CD4-positive, alpha-beta T cell (primary cell): ENCODE measurements at regions not wholly inside any gene's neighbourhood (a gene's known extent, or its start where the extent isn't known, plus 50 kb on each side); places are given as distances from the start of the nearest gene placed in this dataset.

Source experiments
- ATAC-seq: fragments of 200-7000 bp; cut with Tn5 transposase; one replicate; pipeline ENCODE4 v1.10.0; 2022; ENCODE audit warnings: mild to moderate bottlenecking; ENCODE audit not compliant: poor library complexity
- CTCF ChIA-PET: fragments of 350-600 bp; sonication (Branson Sonifier 250); formaldehyde crosslinking; loops from one replicate; lab custom pipeline; 2021; ENCODE audit warnings: antibody characterized with exemption, inconsistent platforms; lab: Charles Lee
- POLR2A ChIA-PET: fragments of 350-600 bp; sonication (Branson Sonifier 250); formaldehyde crosslinking; loops from one replicate; lab custom pipeline; 2021; ENCODE audit warnings: antibody characterized with exemption, inconsistent platforms; lab: Charles Lee
- DNase-seq, 14 experiments: peaks; one replicate each; pipeline ENCODE4 v3.0.0-alpha.2; 2013 to 2020; ENCODE audit warnings: mixed read lengths in 2 of 14
- H3K27ac ChIP-seq, 2 donors: one replicate each; pipeline versions ENCODE4 v1.5.1 to v1.7.0; 2013; ENCODE audit warnings: low read length in 2 of 2, low read depth in 1 of 2, mild to moderate bottlenecking in 1 of 2
- H3K27me3 ChIP-seq, 2 experiments: 1 replicate in 1 of 2; 2 replicates in 1 of 2; pipeline versions ENCODE4 v1.6.1 to v1.7.0; 2013; ENCODE audit warnings: low read length in 2 of 2, control low read depth in 1 of 2, mild to moderate bottlenecking in 1 of 2, moderate library complexity in 1 of 2; ENCODE audit not compliant: insufficient read depth in 2 of 2, control insufficient read depth in 1 of 2
- H3K36me3 ChIP-seq: one replicate; pipeline ENCODE4 v1.6.1; 2013; ENCODE audit warnings: low read length, control low read depth; ENCODE audit not compliant: insufficient read depth
- H3K4me1 ChIP-seq: one replicate; pipeline ENCODE4 v1.6.1; 2013; ENCODE audit warnings: low read length, control low read depth; ENCODE audit not compliant: insufficient read depth
- H3K4me3 ChIP-seq: one replicate; pipeline ENCODE4 v1.5.1; 2013; ENCODE audit warnings: mild to moderate bottlenecking, low read length, moderate library complexity
- H3K9me3 ChIP-seq, 2 experiments: 1 replicate in 1 of 2; 2 replicates in 1 of 2; pipeline versions ENCODE4 v1.6.1 to v1.7.0; 2013; ENCODE audit warnings: low read length in 2 of 2, mild to moderate bottlenecking in 2 of 2, control low read depth in 1 of 2, moderate library complexity in 1 of 2; ENCODE audit not compliant: control insufficient read depth in 1 of 2, insufficient read depth in 1 of 2
- H3K27ac Mint-ChIP-seq: one replicate; pipeline ENCODE4 v1.8.0; 2020; ENCODE audit warnings: mixed read lengths
- H3K27me3 Mint-ChIP-seq: one replicate; pipeline ENCODE4 v1.8.0; 2021; ENCODE audit warnings: mixed read lengths
- H3K36me3 Mint-ChIP-seq: one replicate; pipeline ENCODE4 v1.8.0; 2021; ENCODE audit warnings: low read depth, mixed read lengths
- H3K4me1 Mint-ChIP-seq: one replicate; pipeline ENCODE4 v1.8.0; 2021; ENCODE audit warnings: low read depth, mixed read lengths
- H3K4me3 Mint-ChIP-seq: one replicate; pipeline ENCODE4 v1.8.0; 2020; ENCODE audit warnings: mild to moderate bottlenecking, mixed read lengths
- H3K9me3 Mint-ChIP-seq: one replicate; pipeline ENCODE4 v1.8.0; 2020; ENCODE audit warnings: mixed read lengths
- intact Hi-C, 2 experiments: fragments of 100-400 bp; cut with DNase I in 1 of 2; cut with micrococcal nuclease in 1 of 2; formaldehyde crosslinking; loops; one replicate each; pipeline versions ENCODE4 v1.15.1 to v1.9.0; 2023 to 2025; cut with DNase I, micrococcal nuclease
- TF ChIP-seq, protein P1 (sequence below): fragments of 200-600 bp; IDR thresholded peaks from one replicate; pipeline ENCODE4 v1.8.0; 2022; ENCODE audit warnings: antibody characterized with exemption, mild to moderate bottlenecking

DNA sequence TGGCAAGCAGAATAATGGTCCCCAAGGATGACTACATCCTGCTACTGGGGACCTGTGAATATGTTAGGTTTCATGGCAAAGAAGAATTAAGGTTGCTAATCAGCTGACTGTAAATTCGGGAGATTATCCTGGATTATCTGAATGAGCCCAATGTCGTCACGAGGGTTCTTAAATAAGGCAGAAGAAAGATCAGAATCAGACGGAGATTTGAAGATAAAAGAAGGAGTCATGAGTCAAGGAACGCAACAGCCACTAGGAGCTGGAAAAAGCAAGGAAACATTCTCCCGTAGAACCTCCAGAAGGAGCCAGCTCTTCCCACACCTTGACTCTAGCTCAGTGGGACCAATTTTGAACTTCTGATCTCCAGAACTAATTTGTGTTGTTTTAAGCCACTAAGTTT is 82.9 kb upstream of the APBB1IP start:
- no peaks in the 10 kb centered on the region for H3K9me3 ChIP-seq
- CTCF ChIA-PET: no interaction called here
- no peaks in the 10 kb centered on the region for H3K36me3 Mint-ChIP-seq
- TF ChIP-seq, protein P1, sequence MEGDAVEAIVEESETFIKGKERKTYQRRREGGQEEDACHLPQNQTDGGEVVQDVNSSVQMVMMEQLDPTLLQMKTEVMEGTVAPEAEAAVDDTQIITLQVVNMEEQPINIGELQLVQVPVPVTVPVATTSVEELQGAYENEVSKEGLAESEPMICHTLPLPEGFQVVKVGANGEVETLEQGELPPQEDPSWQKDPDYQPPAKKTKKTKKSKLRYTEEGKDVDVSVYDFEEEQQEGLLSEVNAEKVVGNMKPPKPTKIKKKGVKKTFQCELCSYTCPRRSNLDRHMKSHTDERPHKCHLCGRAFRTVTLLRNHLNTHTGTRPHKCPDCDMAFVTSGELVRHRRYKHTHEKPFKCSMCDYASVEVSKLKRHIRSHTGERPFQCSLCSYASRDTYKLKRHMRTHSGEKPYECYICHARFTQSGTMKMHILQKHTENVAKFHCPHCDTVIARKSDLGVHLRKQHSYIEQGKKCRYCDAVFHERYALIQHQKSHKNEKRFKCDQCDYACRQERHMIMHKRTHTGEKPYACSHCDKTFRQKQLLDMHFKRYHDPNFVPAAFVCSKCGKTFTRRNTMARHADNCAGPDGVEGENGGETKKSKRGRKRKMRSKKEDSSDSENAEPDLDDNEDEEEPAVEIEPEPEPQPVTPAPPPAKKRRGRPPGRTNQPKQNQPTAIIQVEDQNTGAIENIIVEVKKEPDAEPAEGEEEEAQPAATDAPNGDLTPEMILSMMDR: no peak
- no peak for DNase-seq
- H3K4me3 Mint-ChIP-seq: no peak overlapping the region
- intact Hi-C loops: no loop called here
- H3K4me3 ChIP-seq: no peak overlapping the region
- H3K27ac ChIP-seq: no peak overlapping the region
- H3K27me3 Mint-ChIP-seq: no peaks in the 10 kb centered on the region
- ATAC-seq: no peak
- H3K9me3 Mint-ChIP-seq: no peaks in the 10 kb centered on the region
- H3K36me3 ChIP-seq: no peaks in the 10 kb centered on the region
- POLR2A ChIA-PET: no interaction called here
- no peak overlapping the region for H3K27ac Mint-ChIP-seq
- H3K27me3 ChIP-seq: no peaks in the 10 kb centered on the region
- no peaks in the 10 kb centered on the region for H3K4me1 ChIP-seq
- no peaks in the 10 kb centered on the region for H3K4me1 Mint-ChIP-seq

DNA sequence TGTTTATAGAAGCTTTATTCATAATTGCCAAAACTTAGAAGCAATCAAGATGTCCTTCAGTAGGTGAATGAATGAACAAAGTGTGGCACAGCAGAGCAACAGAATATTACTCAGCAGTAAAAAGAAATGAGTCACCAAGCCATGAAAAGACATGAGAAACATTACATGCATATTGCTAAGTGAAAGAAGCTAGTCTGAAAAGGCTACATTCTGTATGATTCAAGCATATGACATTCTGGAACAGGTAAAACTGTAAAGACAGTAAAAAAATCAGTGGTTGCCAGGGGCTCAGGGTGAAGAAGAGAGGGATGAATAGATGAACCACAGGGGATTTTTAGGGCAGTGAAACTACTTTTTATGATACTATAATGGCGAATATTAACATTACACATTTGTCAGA is 80.9 kb upstream of the APBB1IP start:
- no peaks in the 10 kb centered on the region for H3K27me3 Mint-ChIP-seq
- ATAC-seq (no peak), DNase-seq (no peak)
- Histone ChIP-seq H3K27ac (no peak overlapping the region), H3K4me1 (no peaks in the 10 kb centered on the region), H3K4me3 (no peak overlapping the region), H3K27me3 (no peaks in the 10 kb centered on the region), H3K9me3 (no peaks in the 10 kb centered on the region), H3K36me3 (no peaks in the 10 kb centered on the region)
- CTCF ChIA-PET: interaction anchor here (0.6 kb wide), 1 partner anchor 204 kb away, joined by 5 read pairs; no protein-coding TSS in a partner anchor
- no peaks in the 10 kb centered on the region for H3K4me1 Mint-ChIP-seq
- H3K36me3 Mint-ChIP-seq: no peaks in the 10 kb centered on the region
- H3K27ac Mint-ChIP-seq: no peak overlapping the region
- no peak overlapping the region for H3K4me3 Mint-ChIP-seq
- POLR2A ChIA-PET: no interaction called here
- intact Hi-C loops: no loop called here
- no peaks in the 10 kb centered on the region for H3K9me3 Mint-ChIP-seq
- TF ChIP-seq, protein P1: no peak

DNA sequence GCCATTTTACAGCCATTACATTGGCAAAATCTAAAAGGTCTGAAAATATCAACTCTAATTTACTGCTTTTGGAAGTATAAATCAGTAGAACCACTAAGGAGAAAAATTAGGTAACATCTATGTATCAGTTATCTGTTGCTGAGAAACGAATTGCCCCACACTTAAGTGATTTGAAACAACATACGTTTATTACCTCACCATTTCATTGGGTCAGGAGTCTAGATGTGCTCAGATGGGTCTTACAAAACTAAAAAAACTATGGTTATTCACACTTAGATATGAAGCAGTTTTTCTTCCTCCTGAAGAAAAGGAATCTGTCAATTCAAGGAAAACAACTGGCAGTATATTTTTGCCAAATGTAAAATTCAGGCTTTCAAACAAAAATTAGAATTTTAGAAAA is 80.1 kb upstream of the APBB1IP start:
- H3K27ac Mint-ChIP-seq: no peak overlapping the region
- no peaks in the 10 kb centered on the region for H3K27me3 Mint-ChIP-seq
- ATAC-seq (no peak), DNase-seq (no peak)
- ChIA-PET CTCF (no interaction called here), POLR2A (no interaction called here)
- H3K9me3 Mint-ChIP-seq: no peaks in the 10 kb centered on the region
- H3K4me1 ChIP-seq: no peaks in the 10 kb centered on the region
- H3K4me3 Mint-ChIP-seq: no peak overlapping the region
- H3K27me3 ChIP-seq: no peaks in the 10 kb centered on the region
- H3K9me3 ChIP-seq: no peaks in the 10 kb centered on the region
- no peaks in the 10 kb centered on the region for H3K36me3 Mint-ChIP-seq
- no peak overlapping the region for H3K4me3 ChIP-seq
- H3K4me1 Mint-ChIP-seq: no peaks in the 10 kb centered on the region
- no peak overlapping the region for H3K27ac ChIP-seq
- intact Hi-C loops: no loop called here
- no peaks in the 10 kb centered on the region for H3K36me3 ChIP-seq
- TF ChIP-seq, protein P1: no peak
